GM18505 (cell line): ENCODE measurements at regions not wholly inside any gene's neighbourhood (a gene's known extent, or its start where the extent isn't known, plus 50 kb on each side); places are given as distances from the start of the nearest gene placed in this dataset.
"Not testable (repeated sequence)": the region's sequence is repeated elsewhere in the genome, so short reads cannot be mapped to it uniquely, and the experiment has no call there.

Source experiments
- ATAC-seq: cut with Tn5 transposase; IDR thresholded peaks from one replicate; pipeline ENCODE4 v1.9.1; 2021; ENCODE audit not compliant: unreplicated experiment
- POLR2A ChIP-seq: IDR thresholded peaks from 4 replicates; pipeline ENCODE4 v1.6.1; 2011; ENCODE audit warnings: borderline replicate concordance; ENCODE audit not compliant: insufficient read depth, insufficient read length; ENCODE audit errors: extremely low read depth

GRCh38 chr12:76292891-76293290 is 55.3 kb downstream of the BBS10 start:
- ATAC-seq: not testable (repeated sequence)

- not testable (repeated sequence) for ATAC-seq
Observed at GRCh38 chr12:76292305-76292704, 55.9 kb downstream of the BBS10 start.

GRCh38 chr12:76290963-76291859 is 57.0 kb downstream of the BBS10 start:
- ATAC-seq: no peak
- TF ChIP-seq POLR2A: no peak

- ATAC-seq: no peak
- TF ChIP-seq POLR2A: no peak
Observed at GRCh38 chr12:76288218-76288617, 60.0 kb downstream of the BBS10 start.

GRCh38 chr12:76284816-76285750 is 63.1 kb downstream of the BBS10 start:
- ATAC-seq: no peak
- no peak for TF ChIP-seq POLR2A

GRCh38 chr12:76282744-76283143 is 65.5 kb downstream of the BBS10 start:
- TF ChIP-seq POLR2A: no peak
- no peak for ATAC-seq

- no peak for TF ChIP-seq POLR2A
- no peak for ATAC-seq
Observed at GRCh38 chr12:76277480-76277879, 70.7 kb downstream of the BBS10 start.

- no peak for TF ChIP-seq POLR2A
- ATAC-seq: no peak
Observed at GRCh38 chr12:76276499-76277151, 71.6 kb downstream of the BBS10 start.

- TF ChIP-seq POLR2A: no peak
- no peak for ATAC-seq
Observed at GRCh38 chr12:76275511-76276093, 72.6 kb downstream of the BBS10 start.

- no peak for ATAC-seq
- TF ChIP-seq POLR2A: no peak
Observed at GRCh38 chr12:76274420-76275083, 73.7 kb downstream of the BBS10 start.

GRCh38 chr12:76272287-76272686 is 75.9 kb downstream of the BBS10 start:
- no peak for ATAC-seq
- no peak for TF ChIP-seq POLR2A

GRCh38 chr12:76270657-76271358 is 77.4 kb downstream of the BBS10 start:
- no peak for TF ChIP-seq POLR2A
- ATAC-seq: no peak
